DND-41 (cell line): ENCODE measurements at regions not wholly inside any gene's neighbourhood (a gene's known extent, or its start where the extent isn't known, plus 50 kb on each side); places are given as distances from the start of the nearest gene placed in this dataset.

Experiments used
- CTCF ChIP-seq: IDR thresholded peaks from 2 replicates; pipeline ENCODE4 v1.5.1; 2012; ENCODE audit warnings: borderline replicate concordance, low read length, moderate library complexity, mild to moderate bottlenecking; ENCODE audit not compliant: poor library complexity, severe bottlenecking; ENCODE audit errors: extremely low read depth
- EZH2 ChIP-seq: IDR thresholded peaks from 3 replicates; pipeline ENCODE4 v1.6.1; 2012; ENCODE audit warnings: borderline replicate concordance, low read depth, mild to moderate bottlenecking, moderate library complexity, low read length, inconsistent platforms; ENCODE audit not compliant: severe bottlenecking

- TF ChIP-seq CTCF (no peak), EZH2 (no peak)
Observed at GRCh38 chr7:16933296-16934279, 51.8 kb upstream of the AGR3 start.
